Ovary (tissue), 7 donors: ENCODE measurements at regions not wholly inside any gene's neighbourhood (a gene's known extent, or its start where the extent isn't known, plus 50 kb on each side); places are given as distances from the start of the nearest gene placed in this dataset.

Experiments used
- DNase-seq, 5 donors: peaks; one replicate each; pipeline ENCODE4 v3.0.0-alpha.2; 2019 to 2020
- H3K27ac ChIP-seq, 2 donors: fragments of 200-600 bp; one replicate each; pipeline versions ENCODE4 v1.5.1 to v1.8.0; 2019 to 2022
- H3K27me3 ChIP-seq: fragments of 200-600 bp; one replicate; pipeline ENCODE4 v1.8.0; 2022
- H3K36me3 ChIP-seq: fragments of 200-600 bp; sonication (generic); one replicate; pipeline ENCODE4 v1.5.1; 2019
- H3K4me1 ChIP-seq: one replicate; pipeline ENCODE4 v1.8.1; 2013; ENCODE audit warnings: mild to moderate bottlenecking, moderate library complexity; ENCODE audit not compliant: insufficient read depth
- H3K4me3 ChIP-seq: fragments of 200-600 bp; sonication (generic); one replicate; pipeline ENCODE4 v1.5.1; 2017
- H3K9me3 ChIP-seq, 2 donors: fragments of 200-600 bp in 1 of 2; sonication (generic) in 1 of 2; one replicate each; pipeline versions ENCODE4 v1.5.1 to v1.8.1; 2013 to 2019; ENCODE audit warnings: mild to moderate bottlenecking in 1 of 2, moderate library complexity in 1 of 2
- CTCF ChIP-seq, 3 donors: fragments of 450-650 bp in 2 of 3; fragments of 200-600 bp in 1 of 3; IDR thresholded peaks; one replicate each; pipeline versions ENCODE4 v1.5.1 to v1.8.0; 2016 to 2022; ENCODE audit warnings: antibody characterized with exemption in 3 of 3, mild to moderate bottlenecking in 1 of 3
- EP300 ChIP-seq: sonication (generic); formaldehyde crosslinking; IDR thresholded peaks from one replicate; pipeline ENCODE4 v1.6.1; 2017; ENCODE audit warnings: antibody characterized with exemption
- POLR2A ChIP-seq: fragments of 450-650 bp; IDR thresholded peaks from one replicate; pipeline ENCODE4 v1.6.1; 2017; ENCODE audit warnings: antibody characterized with exemption, mild to moderate bottlenecking, moderate library complexity
- WGBS, 3 donors: extraction: QIAGEN DNeasy Blood & Tissue Kit in 1 of 3; methylation state at CpG; one replicate each; pipeline versions ENCODE4 v1.1.5 to v1.1.7; 2013 to 2017; 5-methylcytosine and 5-hydroxymethylcytosine counted together
- intact Hi-C, 4 donors: fragments of 100-400 bp; cut with DNase I; formaldehyde crosslinking; loops; one replicate each; pipeline versions ENCODE4 v1.11.0 to v1.15.1; 2022 to 2023
- donor health status: DM: no; HTN: no; CAD: no; lungs with moderate emphysema.
- donor health status: DM: no; HTN: no; CAD: no.
- donor health status: Bipolar disorder and iron deficiency.
- donor health status: DM: no; HTN: no; CAD: no.
- donor health status: DM: yes; HTN: yes; CAD: no.

DNA sequence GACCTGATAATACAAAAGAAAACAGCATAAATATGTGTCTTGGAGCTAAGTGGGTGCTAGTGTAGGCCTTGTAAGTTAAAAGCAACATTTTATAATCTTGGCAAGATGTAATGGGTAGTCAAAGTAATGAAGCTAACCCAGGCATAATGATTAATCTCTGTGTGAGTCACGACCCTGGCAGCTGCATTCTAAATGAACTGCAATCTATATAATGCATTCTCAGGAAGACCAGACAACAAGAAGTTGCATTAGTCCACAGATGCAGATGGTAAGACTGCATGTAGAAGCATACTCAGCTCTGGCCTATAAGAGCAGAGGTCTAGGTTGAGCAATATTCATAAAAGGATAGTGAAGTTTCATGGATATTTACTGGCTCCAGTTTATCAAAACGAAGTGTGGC lies 85.6 kb upstream of the ETAA1 start:
- intact Hi-C loops: no loop called here
- H3K27me3 ChIP-seq: no peaks in the 10 kb centered on the region
- no peak overlapping the region for H3K27ac ChIP-seq
- WGBS, 3 donors: 44 to 64% (median 58%) methylated on average over 2 of the region's 2 CpGs
- H3K4me3 ChIP-seq: no peak overlapping the region
- TF ChIP-seq EP300 (no peak), CTCF (IDR thresholded peaks at IDR 0.05) (no peak), POLR2A (no peak)
- DNase-seq: no peak
- no peaks in the 10 kb centered on the region for H3K36me3 ChIP-seq
- no peaks in the 10 kb centered on the region for H3K4me1 ChIP-seq
- no peaks in the 10 kb centered on the region for H3K9me3 ChIP-seq

- Histone ChIP-seq H3K4me1 (no peaks in the 10 kb centered on the region), H3K27ac (no peak overlapping the region), H3K36me3 (no peaks in the 10 kb centered on the region), H3K4me3 (no peak overlapping the region), H3K9me3 (no peaks in the 10 kb centered on the region), H3K27me3 (no peaks in the 10 kb centered on the region)
- intact Hi-C loops: no loop called here
- TF ChIP-seq POLR2A (no peak), CTCF (IDR thresholded peaks at IDR 0.05) (no peak), EP300 (no peak)
- WGBS, 3 donors: 91 to 100% (median 92%) methylated on average over 1 of the region's 1 CpG
- no peak for DNase-seq
Measured at GRCh38 chr2:67312871-67313270, 84.3 kb upstream of the ETAA1 start.

- intact Hi-C loops: no loop called here
- no peaks in the 10 kb centered on the region for H3K4me1 ChIP-seq
- no peak overlapping the region for H3K4me3 ChIP-seq
- no peak for DNase-seq
- no peaks in the 10 kb centered on the region for H3K9me3 ChIP-seq
- 80 to 88% (median 81%) methylated on average over 1 of the region's 1 CpG for whole genome bisulfite sequencing, 3 donors
- TF ChIP-seq CTCF (IDR thresholded peaks at IDR 0.05) (no peak), EP300 (no peak), POLR2A (no peak)
- H3K27me3 ChIP-seq: no peaks in the 10 kb centered on the region
- H3K36me3 ChIP-seq: no peaks in the 10 kb centered on the region
- H3K27ac ChIP-seq: no peak overlapping the region
Measured at GRCh38 chr2:67313536-67313935, 83.6 kb upstream of the ETAA1 start.

DNA sequence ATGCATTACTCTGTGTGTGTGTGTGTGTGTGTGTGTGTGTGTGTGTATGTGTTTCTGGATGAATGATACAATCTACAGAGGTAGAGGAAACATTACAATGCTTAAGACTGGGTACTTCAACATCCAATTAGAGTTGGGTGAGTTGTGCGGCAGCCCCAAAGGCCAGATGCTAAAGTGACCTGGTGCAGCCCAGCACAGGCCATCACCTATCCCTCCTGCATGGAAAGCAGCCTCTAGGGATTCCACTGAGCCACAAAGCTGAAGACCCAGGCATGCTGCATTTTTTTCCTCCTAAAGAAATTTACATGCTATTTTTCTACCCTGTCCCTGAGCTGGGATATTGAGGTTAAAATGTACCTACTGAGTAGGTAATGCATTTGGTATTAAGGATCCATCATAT lies 79.1 kb upstream of the ETAA1 start:
- intact Hi-C loops: no loop called here
- WGBS, 3 donors: 97 to 100% (median 98%) methylated on average over 1 of the region's 1 CpG
- Histone ChIP-seq H3K4me1 (peaks cover 3% of the 10 kb centered on the region), H3K4me3 (no peak overlapping the region), H3K9me3 (no peaks in the 10 kb centered on the region), H3K27ac (no peak overlapping the region), H3K36me3 (no peaks in the 10 kb centered on the region), H3K27me3 (no peaks in the 10 kb centered on the region)
- TF ChIP-seq EP300 (no peak), POLR2A (no peak), CTCF (IDR thresholded peaks at IDR 0.05) (no peak)
- no peak for DNase-seq

DNA sequence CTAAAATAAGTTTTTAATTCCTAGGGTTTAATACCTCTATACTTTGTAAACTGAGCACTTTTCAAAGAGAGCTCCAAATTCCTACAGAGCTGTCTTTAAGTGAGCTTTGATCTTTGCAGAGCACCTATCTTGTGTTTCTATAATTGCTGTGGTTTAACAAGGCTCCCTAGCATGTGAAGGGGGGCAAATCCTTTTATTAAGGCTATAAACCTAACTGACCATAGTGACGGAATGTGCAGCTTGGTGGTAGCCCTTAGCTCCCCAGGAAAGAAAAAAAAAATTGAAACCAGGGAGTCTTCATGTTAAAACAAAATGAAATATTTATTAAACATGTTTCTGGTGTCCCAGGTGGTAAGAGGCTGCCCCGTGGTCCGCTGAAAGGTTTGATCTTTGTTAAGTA lies 78.6 kb upstream of the ETAA1 start:
- peaks cover 3% of the 10 kb centered on the region for H3K4me1 ChIP-seq
- no peaks in the 10 kb centered on the region for H3K27me3 ChIP-seq
- intact Hi-C loops: no loop called here
- H3K4me3 ChIP-seq: no peak overlapping the region
- H3K27ac ChIP-seq: no peak overlapping the region
- TF ChIP-seq EP300: no peak
- TF ChIP-seq CTCF (IDR thresholded peaks at IDR 0.05): no peak
- 79 to 85% (median 84%) methylated on average over 3 of the region's 3 CpGs for WGBS, 3 donors
- no peak for DNase-seq
- no peaks in the 10 kb centered on the region for H3K36me3 ChIP-seq
- no peaks in the 10 kb centered on the region for H3K9me3 ChIP-seq
